GM19468 (cell line): ENCODE measurements at regions not wholly inside any gene's neighbourhood (a gene's known extent, or its start where the extent isn't known, plus 50 kb on each side); places are given as distances from the start of the nearest gene placed in this dataset.

Experiments used
- ATAC-seq: cut with Tn5 transposase; IDR thresholded peaks from one replicate; pipeline ENCODE4 v1.9.1; 2021; ENCODE audit warnings: mild to moderate bottlenecking, moderate library complexity, moderate number of reproducible peaks; ENCODE audit not compliant: unreplicated experiment; ENCODE audit errors: extremely low read depth

- ATAC-seq: no peak
Measured at GRCh38 chr10:4512671-4513240, 313.3 kb upstream of the AKR1E2 start.

DNA sequence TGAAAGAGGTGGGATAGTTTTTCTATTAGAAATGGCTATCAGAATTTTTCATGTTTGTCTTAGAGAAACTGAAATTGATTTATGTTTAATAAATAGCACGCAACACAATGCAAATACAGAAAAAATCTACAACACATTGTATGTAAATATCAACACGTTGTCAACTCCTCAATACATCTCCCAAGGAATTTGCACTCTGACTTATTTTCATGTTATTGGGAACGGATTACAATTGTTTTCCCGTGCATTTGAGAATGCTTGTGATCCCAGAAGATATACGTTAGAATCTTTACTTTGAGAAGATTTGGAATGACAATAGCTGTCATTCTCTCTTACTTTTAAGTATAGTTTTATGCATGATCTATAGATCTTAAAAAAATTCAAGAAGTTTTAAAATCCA, 313.8 kb upstream of the AKR1E2 start:
- ATAC-seq: no peak

- ATAC-seq: no peak
Measured at GRCh38 chr10:4511509-4511908, 314.5 kb upstream of the AKR1E2 start.

DNA sequence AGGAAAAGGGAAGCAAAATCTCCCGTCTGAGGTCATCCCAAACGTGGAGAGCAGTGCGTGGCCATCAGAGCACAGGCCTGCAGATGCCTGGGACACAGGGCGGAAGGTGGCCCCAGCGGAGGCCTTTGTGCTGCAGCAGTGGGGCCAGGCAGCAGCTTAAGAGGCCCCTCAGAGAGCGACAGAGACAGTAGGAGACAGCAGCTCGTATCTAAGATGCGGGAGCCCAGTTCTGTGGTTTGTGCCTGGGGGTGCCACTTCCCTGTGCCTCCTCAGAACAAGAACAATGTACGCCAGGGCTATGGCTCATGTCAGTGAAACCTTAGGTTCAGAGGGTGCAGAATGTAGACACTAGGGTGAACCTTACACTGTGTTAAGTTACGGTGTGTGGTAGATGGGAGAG, 316.6 kb upstream of the AKR1E2 start:
- no peak for ATAC-seq

DNA sequence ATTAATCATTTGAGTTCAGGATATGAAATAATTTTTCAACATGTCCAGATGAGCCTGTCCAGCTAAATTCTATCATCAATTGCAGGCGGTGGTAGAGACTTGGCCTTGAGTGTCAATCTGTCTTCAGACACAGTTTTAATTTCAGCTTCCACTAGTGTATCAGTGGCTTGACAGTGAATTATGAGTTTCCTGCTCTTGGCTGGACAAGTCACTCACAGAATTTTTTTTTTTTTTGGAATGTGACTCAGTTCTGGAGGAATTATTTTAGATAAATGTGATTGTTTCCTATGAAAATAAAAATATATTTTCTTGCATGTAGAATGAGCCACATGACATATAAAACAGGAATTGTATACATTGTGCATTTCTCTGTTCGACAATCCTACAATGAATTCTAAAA, 319.9 kb upstream of the AKR1E2 start:
- ATAC-seq: no peak

DNA sequence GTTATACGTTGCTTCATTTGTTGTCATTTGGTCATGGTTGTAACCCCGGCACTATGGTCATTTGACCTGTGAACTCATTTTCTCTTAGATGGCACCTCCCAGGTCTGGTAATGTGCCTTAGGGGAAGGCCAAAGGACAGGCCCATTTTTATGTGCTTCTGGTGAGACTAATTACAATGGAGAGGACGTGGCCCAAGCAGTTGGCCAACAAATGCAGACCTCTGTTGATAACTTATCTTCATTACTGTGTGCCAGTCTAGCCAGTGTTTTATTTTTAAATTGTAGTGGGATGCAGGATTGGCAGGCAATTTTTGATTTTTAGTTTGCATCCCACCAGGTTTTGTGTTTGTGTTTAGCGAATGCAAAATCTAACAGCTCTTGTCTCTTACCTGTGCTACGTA, 321.5 kb upstream of the AKR1E2 start:
- no peak for ATAC-seq

DNA sequence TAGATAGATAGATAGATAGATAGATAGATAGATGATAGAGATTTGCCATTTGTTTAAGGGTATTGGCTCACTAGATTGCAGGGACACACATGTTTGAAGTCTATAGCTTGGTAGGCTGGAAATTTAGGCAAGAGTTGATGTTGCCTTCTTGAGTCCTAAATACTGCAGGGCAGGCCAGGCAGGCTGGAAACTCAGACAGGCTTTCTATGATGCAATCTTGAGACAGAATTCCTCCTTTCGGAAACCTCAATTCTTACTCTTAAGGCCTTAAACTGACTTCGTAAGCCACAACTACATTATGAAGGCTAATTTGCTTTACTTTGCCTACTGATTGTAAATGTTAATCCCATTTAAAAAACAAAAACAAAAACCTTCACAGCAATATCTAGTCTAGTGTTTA, 322.9 kb upstream of the AKR1E2 start:
- ATAC-seq: no peak

GRCh38 chr10:4501306-4501705, 324.7 kb upstream of the AKR1E2 start:
- ATAC-seq: no peak

DNA sequence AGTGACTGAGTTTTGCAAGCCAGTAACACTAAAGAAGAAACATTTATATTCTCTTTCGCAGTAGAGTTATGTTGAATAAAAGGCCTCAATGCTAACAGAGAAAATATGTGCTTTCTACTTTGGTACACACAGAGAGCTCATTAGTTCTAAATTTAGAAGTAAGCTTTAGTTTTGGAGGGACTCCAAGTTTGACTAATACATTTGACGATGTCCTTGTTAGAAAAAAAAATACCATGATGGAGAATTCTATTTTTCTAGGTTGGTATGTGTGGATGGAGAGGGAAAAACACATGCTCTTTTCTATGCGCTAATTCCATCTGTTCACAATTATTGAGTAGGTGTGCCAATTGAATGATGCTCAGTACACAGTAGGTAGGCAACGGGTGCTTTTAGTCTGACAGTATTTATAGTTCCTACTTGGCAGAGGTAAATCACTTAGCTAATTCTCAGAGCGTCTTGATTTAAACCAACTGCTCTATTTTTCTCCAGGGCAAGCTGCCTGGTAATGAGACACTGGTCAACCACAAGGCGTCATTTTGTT, 327.2 kb upstream of the AKR1E2 start:
- ATAC-seq: no peak

GRCh38 chr10:4494551-4494950, 331.5 kb upstream of the AKR1E2 start:
- ATAC-seq: no peak

- ATAC-seq: no peak
Measured at GRCh38 chr10:4492202-4492601, 333.8 kb upstream of the AKR1E2 start.

- ATAC-seq: no peak
Measured at GRCh38 chr10:4488904-4489303, 337.1 kb upstream of the AKR1E2 start.

GRCh38 chr10:4485636-4486035, 340.4 kb upstream of the AKR1E2 start:
- ATAC-seq: no peak

- ATAC-seq: no peak
Measured at GRCh38 chr10:4483811-4484210, 342.2 kb upstream of the AKR1E2 start.

GRCh38 chr10:4482659-4483058, 343.3 kb upstream of the AKR1E2 start:
- no peak for ATAC-seq

DNA sequence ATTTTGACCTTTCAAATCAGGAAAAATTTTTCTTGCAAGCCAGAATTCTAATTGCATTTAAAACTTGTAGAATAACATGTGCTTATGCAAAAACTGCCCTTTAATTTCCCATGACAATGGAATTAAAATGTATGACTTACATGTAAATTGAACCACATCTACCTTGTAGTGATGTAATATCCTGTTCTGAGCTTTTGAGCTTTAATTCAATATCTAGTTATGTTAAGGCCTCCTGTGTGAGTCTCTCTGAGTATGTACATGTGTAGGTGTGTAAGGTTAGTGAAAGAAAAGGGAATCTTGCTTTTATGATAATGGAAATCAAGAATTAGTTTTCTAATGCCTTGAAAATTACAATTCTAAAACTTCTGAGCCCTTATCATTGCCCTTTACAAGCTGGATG, 344.8 kb upstream of the AKR1E2 start:
- no peak for ATAC-seq

DNA sequence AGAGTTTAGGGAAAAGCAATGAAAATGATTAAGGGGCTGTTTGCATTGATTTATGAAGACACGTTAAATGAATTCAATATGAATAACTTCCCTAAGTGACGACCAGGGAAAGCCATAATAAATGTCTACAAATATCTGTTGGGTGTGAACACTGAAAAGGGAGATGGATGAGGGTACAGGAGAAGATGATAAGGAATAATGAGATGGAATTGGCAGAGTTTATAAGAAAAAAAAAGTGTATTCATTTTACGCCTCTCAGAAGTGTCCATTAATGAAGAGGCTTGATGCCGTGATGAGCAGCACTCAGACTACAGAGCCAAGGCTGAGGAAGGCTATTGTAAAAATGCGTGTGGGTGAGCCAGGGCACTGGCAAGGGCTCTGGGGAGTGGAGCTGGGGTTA, 346.7 kb upstream of the AKR1E2 start:
- no peak for ATAC-seq

DNA sequence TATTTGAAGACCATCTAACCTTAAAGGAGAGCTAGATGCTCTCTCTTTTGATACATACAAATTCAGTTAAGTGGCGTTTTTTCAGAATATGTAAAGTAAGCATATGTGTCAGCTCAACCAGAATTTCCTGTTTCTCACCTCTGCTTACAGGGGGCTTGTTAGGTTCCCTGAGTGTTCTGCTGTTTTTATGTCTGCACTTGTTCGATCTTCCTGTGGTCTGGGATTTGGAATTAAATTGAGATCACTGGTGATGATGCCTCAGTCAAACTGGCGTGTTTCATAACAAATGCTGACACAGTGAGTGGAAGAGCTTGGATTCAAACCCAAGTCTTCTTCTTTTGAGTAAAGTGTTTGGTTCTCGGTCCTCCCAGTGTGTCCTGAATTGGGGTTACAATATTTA, 348.3 kb upstream of the AKR1E2 start:
- no peak for ATAC-seq

DNA sequence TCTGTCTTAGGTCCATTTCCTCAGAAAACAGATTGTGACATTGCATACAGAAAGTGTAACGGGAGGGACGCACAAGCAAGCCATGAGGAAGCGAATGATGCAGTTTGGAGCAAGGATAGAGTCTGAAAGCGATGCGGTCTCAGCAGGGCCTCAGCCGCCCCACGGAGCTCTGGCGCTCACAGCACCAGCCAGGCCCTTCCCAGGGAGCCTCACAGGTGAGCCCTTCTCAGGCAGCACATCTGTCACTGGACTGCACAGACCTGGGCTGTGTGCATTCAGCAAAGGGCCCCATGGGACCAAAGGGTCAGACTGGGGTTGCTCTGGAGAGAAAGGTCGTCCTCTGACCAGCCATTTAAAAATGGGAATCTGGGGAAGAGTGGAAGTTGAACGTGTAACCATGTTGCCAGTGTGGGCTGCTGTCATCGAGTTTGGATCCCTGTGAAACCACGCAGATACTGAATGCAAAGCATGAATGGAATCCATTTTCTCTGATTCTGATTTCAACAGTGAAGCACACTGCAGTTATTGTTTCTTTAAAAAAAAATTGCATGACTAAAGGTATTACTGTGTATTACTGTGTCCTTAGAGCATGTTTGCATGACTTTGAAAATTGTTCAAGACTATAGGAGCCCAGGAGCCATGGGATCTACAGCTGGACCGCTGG, 350.0 kb upstream of the AKR1E2 start:
- ATAC-seq: no peak

DNA sequence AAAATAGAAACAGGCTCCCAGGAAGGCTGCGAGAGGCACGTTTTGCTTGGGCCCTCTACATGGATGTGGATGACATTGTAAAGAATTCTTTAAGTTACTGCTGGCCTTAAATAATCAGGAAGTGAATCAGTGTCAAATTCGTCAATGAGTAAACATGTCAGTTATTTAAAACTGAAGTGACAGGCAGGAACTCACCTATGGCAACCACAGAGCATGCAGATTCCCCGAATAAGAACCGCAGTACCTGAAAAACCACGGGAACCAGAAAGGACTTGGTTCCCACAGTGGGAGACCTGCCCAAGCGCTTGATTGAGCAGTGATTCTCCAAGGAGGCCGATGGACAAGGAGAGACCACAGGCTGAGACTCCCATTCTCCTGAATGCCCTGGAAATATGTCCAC, 351.2 kb upstream of the AKR1E2 start:
- ATAC-seq: no peak

GRCh38 chr10:4473977-4474376, 352.0 kb upstream of the AKR1E2 start:
- ATAC-seq: no peak
